GM06990 (cell line): ENCODE measurements at regions not wholly inside any gene's neighbourhood (a gene's known extent, or its start where the extent isn't known, plus 50 kb on each side); places are given as distances from the start of the nearest gene placed in this dataset.

ENCODE experiments used
- DNase-seq: peaks from one replicate; pipeline ENCODE4 v3.0.0-alpha.2; 2011; ENCODE audit not compliant: insufficient read length; ENCODE audit errors: extremely low read depth
- H3K27me3 ChIP-seq: replicated peaks from 2 replicates; pipeline ENCODE4 v1.6.0; 2011; ENCODE audit warnings: low read length; ENCODE audit not compliant: control insufficient read depth, insufficient read depth
- H3K36me3 ChIP-seq: 2 replicates; pipeline ENCODE4 v1.5.1; 2011; ENCODE audit warnings: low read length; ENCODE audit not compliant: control insufficient read depth, insufficient read depth
- H3K4me3 ChIP-seq: replicated peaks from 2 replicates; pipeline ENCODE4 v1.5.1; 2011; ENCODE audit warnings: low read depth, mild to moderate bottlenecking, control low read depth, low read length
- TF ChIP-seq, protein P1 (sequence below): IDR thresholded peaks from 2 replicates; pipeline ENCODE4 v1.5.1; 2011; ENCODE audit warnings: low read length, control low read depth, mild to moderate bottlenecking, inconsistent platforms; ENCODE audit not compliant: insufficient read depth, poor library complexity, severe bottlenecking

DNA sequence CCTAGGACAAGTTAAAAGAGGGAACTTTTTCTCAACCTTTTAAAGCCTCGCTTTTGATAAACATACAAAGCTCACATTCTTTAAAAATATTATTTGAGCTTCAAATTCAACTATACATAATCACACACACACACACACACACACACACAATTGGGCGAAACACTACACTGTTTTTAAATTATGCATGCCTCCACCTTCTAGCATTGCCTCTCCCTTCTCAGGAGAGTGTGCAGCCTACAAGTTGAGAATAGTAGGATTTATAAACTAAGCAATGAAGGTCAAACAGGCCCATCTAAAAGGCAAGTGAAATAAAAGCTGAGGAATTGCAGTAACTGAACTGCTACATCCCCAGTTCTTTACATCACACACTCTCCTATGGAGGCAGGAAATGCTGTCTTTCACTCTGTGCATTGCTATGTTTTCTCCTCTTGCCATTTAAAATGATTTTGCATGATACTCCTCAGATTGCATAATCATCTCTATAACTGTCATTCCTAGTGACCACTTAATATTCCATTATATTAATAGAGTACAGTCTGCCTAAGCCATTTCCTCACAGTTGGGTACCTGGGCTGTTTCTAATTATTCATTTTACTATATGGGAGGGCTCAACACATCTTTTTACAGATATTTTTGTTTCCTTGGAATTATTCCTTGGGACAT, 92.5 kb upstream of the KCNE2 start:
- TF ChIP-seq, protein P1, sequence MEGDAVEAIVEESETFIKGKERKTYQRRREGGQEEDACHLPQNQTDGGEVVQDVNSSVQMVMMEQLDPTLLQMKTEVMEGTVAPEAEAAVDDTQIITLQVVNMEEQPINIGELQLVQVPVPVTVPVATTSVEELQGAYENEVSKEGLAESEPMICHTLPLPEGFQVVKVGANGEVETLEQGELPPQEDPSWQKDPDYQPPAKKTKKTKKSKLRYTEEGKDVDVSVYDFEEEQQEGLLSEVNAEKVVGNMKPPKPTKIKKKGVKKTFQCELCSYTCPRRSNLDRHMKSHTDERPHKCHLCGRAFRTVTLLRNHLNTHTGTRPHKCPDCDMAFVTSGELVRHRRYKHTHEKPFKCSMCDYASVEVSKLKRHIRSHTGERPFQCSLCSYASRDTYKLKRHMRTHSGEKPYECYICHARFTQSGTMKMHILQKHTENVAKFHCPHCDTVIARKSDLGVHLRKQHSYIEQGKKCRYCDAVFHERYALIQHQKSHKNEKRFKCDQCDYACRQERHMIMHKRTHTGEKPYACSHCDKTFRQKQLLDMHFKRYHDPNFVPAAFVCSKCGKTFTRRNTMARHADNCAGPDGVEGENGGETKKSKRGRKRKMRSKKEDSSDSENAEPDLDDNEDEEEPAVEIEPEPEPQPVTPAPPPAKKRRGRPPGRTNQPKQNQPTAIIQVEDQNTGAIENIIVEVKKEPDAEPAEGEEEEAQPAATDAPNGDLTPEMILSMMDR = no peak
- Histone ChIP-seq H3K36me3 (no peaks in the 10 kb centered on the region), H3K4me3 (no peak overlapping the region), H3K27me3 (no peaks in the 10 kb centered on the region; the same call in 1 of the 2 replicates)
- DNase-seq = no peak

DNA sequence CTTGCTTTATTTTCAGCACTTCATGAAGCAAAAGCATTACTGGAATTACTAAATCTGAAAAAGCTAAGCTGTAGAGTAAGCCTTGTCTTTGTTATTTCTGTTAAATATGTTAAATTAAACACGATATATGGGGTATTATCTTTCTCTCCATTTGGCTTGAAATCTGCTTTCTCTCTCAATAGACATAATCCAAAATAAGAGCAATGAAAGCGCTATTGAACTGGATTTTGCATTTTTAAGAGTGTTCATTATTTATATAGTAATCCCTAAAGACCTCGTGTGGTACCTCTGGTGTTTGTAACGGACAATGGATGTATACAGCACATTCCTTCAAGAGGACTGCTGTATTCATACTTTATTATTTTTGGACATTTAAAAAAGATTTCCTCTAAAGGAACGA, 91.5 kb upstream of the KCNE2 start:
- TF ChIP-seq, protein P1 = no peak
- Histone ChIP-seq H3K36me3 (no peaks in the 10 kb centered on the region), H3K27me3 (no peaks in the 10 kb centered on the region; the same call in 1 of the 2 replicates), H3K4me3 (no peak overlapping the region)
- no peak for DNase-seq

GRCh38 chr21:34274001-34274400, 89.8 kb upstream of the KCNE2 start:
- H3K36me3 ChIP-seq = no peaks in the 10 kb centered on the region
- no peaks in the 10 kb centered on the region; the same call in 1 of the 2 replicates for H3K27me3 ChIP-seq
- no peak for DNase-seq
- TF ChIP-seq, protein P1 = no peak
- no peak overlapping the region for H3K4me3 ChIP-seq

GRCh38 chr21:34276711-34277425, 86.9 kb upstream of the KCNE2 start:
- Histone ChIP-seq H3K36me3 (no peaks in the 10 kb centered on the region), H3K27me3 (no peaks in the 10 kb centered on the region; the same call in 1 of the 2 replicates), H3K4me3 (no peak overlapping the region)
- DNase-seq = peak; percentile 40
- TF ChIP-seq, protein P1 = no peak

DNA sequence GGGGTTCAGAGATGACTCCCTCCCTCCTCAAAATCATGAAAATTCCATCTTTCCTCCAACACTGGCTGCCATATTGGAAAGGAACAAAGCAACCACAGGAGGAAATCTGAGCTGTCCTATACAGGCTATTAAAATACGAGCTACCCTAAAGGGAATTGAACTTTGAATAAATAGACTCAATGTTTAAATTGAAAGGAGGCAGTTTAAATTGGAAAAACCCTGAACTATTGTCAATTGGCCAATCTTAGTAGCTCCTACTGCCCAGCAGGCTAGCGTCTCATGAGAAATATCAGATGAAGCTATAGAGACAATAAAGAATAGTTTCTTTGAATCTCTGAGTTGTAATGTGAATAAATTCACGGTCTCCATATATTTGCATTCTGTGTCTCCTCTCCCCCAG, 85.4 kb upstream of the KCNE2 start:
- DNase-seq = no peak
- TF ChIP-seq, protein P1 = no peak
- no peaks in the 10 kb centered on the region for H3K36me3 ChIP-seq
- H3K27me3 ChIP-seq = no peaks in the 10 kb centered on the region; the same call in 1 of the 2 replicates
- no peak overlapping the region for H3K4me3 ChIP-seq
